Globus pallidus (tissue), 1 donor: ENCODE measurements at regions not wholly inside any gene's neighbourhood (a gene's known extent, or its start where the extent isn't known, plus 50 kb on each side); places are given as distances from the start of the nearest gene placed in this dataset.
A peak's percentile ranks its signal among the peaks of the same experiment; 100 is the strongest.
"Not testable (repeated sequence)": the region's sequence is repeated elsewhere in the genome, so short reads cannot be mapped to it uniquely, and the experiment has no call there.

ENCODE experiments used
- DNase-seq: peaks from one replicate; pipeline ENCODE4 v3.0.0-alpha.2; 2015; ENCODE audit warnings: low spot score

GRCh38 chrX:69431420-69431819 lies 72.7 kb upstream of the NALF2 start:
- no peak for DNase-seq

GRCh38 chrX:69430785-69431184 lies 73.3 kb upstream of the NALF2 start:
- no peak for DNase-seq

- DNase-seq = no peak
Observed at GRCh38 chrX:69429339-69430015, 74.6 kb upstream of the NALF2 start.

GRCh38 chrX:69428216-69428615 lies 75.9 kb upstream of the NALF2 start:
- no peak for DNase-seq

GRCh38 chrX:69424910-69425309 lies 79.2 kb upstream of the NALF2 start:
- no peak for DNase-seq

GRCh38 chrX:69424161-69424560 lies 80.0 kb upstream of the NALF2 start:
- no peak for DNase-seq

GRCh38 chrX:69422208-69422607 lies 81.9 kb upstream of the NALF2 start:
- DNase-seq = not testable (repeated sequence)

- DNase-seq = no peak
Observed at GRCh38 chrX:69415698-69416097, 88.4 kb upstream of the NALF2 start.

GRCh38 chrX:69412661-69413060 lies 91.5 kb upstream of the NALF2 start:
- no peak for DNase-seq

GRCh38 chrX:69398881-69399280 lies 105.2 kb upstream of the NALF2 start:
- no peak for DNase-seq

GRCh38 chrX:69396916-69397315 lies 107.2 kb upstream of the NALF2 start:
- DNase-seq = no peak

- DNase-seq = no peak
Observed at GRCh38 chrX:69395306-69395705, 108.8 kb upstream of the NALF2 start.

GRCh38 chrX:69389101-69389501 lies 115.0 kb upstream of the NALF2 start:
- no peak for DNase-seq

GRCh38 chrX:69388526-69388925 lies 115.6 kb upstream of the NALF2 start:
- peak; percentile 0 for DNase-seq

GRCh38 chrX:69387567-69388487 lies 116.3 kb upstream of the NALF2 start:
- DNase-seq = peak; percentile 20

- DNase-seq = no peak
Observed at GRCh38 chrX:69386681-69387080, 117.4 kb upstream of the NALF2 start.

GRCh38 chrX:69379412-69379811 lies 124.7 kb upstream of the NALF2 start:
- no peak for DNase-seq

GRCh38 chrX:69374569-69374968 lies 129.6 kb upstream of the NALF2 start:
- no peak for DNase-seq

- DNase-seq = no peak
Observed at GRCh38 chrX:69372435-69372834, 131.7 kb upstream of the NALF2 start.

- DNase-seq = no peak
Observed at GRCh38 chrX:69371159-69371558, 133.0 kb upstream of the NALF2 start.

GRCh38 chrX:69369999-69370398 lies 134.1 kb upstream of the NALF2 start:
- DNase-seq = no peak

- DNase-seq = no peak
Observed at GRCh38 chrX:69366183-69366582, 137.9 kb upstream of the NALF2 start.

- no peak for DNase-seq
Observed at GRCh38 chrX:69365755-69366154, 138.4 kb upstream of the NALF2 start.
